ENCODE measurements at regions not wholly inside any gene's neighbourhood (a gene's known extent, or its start where the extent isn't known, plus 50 kb on each side); places are given as distances from the start of the nearest gene placed in this dataset.

DNA sequence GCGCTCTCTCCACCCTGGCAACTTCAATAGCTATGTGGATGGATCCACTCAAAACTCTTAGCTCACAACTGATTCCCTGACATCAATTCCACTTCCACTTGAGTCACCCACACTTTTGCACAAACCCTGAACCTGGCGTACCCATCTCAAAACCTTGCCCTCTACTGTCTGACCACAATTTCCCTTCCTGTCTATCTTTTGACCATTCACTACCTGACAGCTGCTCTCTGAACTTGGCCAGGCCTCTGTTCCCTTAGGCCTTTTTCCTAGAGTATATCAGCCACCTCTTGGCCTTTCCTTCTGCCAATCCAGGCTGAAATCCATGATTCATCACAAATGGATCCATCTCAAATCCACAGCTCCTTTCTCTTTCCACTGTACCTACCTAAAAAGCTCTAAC lies 106.0 kb downstream of the RPL27A start:
- ATAC-seq (ENCODE audit: low FRiP score) (no peak), DNase-seq (ENCODE audit: low spot score) (no peak)
- TF ChIP-seq, protein P1, sequence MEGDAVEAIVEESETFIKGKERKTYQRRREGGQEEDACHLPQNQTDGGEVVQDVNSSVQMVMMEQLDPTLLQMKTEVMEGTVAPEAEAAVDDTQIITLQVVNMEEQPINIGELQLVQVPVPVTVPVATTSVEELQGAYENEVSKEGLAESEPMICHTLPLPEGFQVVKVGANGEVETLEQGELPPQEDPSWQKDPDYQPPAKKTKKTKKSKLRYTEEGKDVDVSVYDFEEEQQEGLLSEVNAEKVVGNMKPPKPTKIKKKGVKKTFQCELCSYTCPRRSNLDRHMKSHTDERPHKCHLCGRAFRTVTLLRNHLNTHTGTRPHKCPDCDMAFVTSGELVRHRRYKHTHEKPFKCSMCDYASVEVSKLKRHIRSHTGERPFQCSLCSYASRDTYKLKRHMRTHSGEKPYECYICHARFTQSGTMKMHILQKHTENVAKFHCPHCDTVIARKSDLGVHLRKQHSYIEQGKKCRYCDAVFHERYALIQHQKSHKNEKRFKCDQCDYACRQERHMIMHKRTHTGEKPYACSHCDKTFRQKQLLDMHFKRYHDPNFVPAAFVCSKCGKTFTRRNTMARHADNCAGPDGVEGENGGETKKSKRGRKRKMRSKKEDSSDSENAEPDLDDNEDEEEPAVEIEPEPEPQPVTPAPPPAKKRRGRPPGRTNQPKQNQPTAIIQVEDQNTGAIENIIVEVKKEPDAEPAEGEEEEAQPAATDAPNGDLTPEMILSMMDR (IDR thresholded peaks at IDR 0.05) = no peak

DNA sequence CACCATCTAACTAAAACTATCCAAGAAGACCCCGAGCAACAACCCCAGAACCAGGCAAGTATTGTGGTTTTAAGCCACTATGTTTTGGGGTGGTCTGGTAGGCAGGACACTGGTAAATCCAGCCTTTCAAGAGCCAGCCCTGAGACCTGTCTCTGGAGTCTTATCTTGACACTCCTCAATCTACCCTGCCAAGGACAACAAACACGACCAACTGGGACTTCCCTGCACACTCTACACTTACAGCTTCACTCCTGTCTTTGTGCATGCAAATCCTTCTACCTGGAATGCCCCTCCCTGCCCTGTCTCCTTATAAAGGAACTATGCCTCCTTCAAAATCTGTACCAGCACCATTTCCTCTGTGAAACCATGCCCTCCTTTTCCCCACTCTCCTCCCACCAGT lies 107.3 kb downstream of the RPL27A start:
- no peak for ATAC-seq (ENCODE audit: low FRiP score)
- TF ChIP-seq, protein P1 (IDR thresholded peaks at IDR 0.05) = no peak
- no peak for DNase-seq (ENCODE audit: low spot score)

DNA sequence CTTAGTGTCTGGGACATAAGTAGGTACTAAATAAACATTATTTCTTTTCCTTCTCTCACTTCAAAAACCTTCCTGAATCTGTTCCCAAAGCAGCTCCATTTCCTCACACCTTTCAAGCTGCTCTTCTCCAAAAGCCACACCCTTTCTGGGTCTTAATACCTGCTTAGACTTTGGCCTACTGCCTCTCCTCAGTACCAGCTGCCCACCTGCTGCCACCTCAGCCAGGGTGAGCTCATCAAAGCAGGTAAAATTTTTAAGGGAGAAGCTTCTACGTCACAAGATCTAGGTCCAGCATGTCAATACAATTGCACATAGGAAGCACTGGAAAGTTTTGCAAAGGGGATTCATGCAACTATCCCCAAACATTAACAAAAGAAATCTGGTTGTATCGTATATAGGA lies 108.4 kb downstream of the RPL27A start:
- no peak for DNase-seq (ENCODE audit: low spot score)
- TF ChIP-seq, protein P1 (IDR thresholded peaks at IDR 0.05) = no peak
- ATAC-seq (ENCODE audit: low FRiP score) = no peak

DNA sequence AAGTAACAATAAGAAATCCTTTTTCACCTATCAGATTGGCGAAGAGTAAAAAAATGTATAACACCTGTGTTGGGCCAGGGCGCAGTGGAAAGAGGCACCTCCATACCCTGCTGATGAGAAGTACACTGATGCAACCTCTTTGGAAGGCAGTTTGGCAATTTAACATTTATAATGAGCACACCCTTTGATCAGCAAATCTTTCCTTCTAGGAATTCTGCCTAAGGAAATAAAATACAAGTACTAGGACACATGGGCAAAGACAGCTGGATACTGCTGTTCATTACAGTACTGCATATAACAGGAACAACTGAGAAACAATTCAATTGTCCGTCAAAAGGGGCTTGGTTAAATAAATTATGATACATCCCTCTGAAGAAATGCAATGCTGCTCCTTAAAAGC lies 110.1 kb downstream of the RPL27A start:
- TF ChIP-seq, protein P1 (IDR thresholded peaks at IDR 0.05) = no peak
- DNase-seq (ENCODE audit: low spot score) (no peak), ATAC-seq (ENCODE audit: low FRiP score) (no peak)

DNA sequence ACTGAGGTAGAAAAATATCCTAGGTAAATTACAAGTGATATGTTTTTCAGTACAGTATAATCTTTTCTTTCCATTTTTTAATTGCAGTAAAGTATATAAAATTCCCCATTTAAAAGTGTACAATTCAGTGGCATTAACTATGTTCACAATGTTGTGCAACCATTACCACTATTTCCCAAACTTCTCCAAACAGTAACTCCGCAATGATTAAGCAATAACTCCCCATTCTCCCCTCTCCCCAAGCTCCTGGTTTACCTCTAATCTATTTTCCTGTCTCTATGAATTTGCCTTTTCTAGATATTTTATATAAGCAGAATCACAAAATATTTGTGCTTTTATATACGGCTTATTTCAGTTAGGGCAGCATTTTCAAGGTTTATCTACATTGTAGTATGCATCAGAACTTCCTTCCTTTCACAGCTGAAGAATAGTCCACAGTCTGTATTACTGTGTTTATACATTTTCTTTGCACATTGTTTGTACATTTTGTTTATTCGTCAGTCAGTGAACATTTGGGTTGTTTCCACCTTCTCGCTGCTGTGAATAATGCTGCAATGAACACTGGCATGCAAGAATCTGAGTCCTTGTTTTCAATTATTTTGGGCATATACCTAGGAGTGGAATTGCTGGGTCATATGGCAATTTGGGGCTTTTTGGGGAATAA lies 110.7 kb downstream of the RPL27A start:
- no peak for ATAC-seq (ENCODE audit: low FRiP score)
- DNase-seq (ENCODE audit: low spot score) = no peak
- TF ChIP-seq, protein P1 (IDR thresholded peaks at IDR 0.05) = no peak

DNA sequence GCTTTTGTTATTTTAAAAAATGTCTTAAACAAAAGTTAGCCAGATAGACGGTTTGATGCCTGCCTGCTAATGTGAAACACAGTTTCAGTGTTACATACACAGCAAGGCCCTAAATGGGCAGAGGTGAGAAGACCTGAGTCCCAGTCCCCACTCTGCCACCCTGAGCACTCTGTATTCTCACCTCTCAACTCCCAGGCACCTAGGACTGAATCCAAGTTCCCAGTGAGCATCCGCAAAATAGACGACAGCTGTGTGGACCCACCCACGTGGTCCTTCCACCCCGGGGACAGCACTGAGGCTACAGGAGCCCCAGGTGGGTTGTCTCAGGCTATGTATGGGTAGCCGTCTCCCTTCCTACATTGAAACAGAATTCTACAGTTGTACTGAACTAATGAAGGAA lies 111.5 kb downstream of the RPL27A start:
- DNase-seq (ENCODE audit: low spot score) (no peak), ATAC-seq (ENCODE audit: low FRiP score) (no peak)
- TF ChIP-seq, protein P1 (IDR thresholded peaks at IDR 0.05) = no peak

DNA sequence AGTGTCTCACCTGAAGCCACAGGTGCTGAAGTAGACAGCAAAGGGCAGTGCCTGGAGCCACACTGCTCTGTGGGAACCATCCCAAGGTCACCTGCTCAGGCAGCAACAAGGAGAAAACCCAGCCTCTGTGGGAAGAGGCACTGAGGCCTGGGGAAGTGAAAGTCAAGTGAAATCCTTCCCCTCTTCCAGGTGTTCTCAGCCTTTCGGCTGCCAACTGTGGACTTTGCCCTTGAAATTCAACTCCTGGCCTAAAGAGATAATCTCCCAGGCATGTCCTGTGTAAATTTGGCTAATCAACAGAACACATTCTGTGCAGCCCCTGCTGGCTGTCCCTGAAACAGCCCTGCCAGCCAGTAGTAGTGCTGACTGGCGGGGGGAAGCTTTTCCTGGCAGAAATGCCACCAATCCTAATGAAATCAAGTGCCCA lies 112.1 kb downstream of the RPL27A start:
- DNase-seq (ENCODE audit: low spot score) = no peak
- ATAC-seq (ENCODE audit: low FRiP score) = no peak
- TF ChIP-seq, protein P1 (IDR thresholded peaks at IDR 0.05) = no peak

All from omental fat pad (tissue), 3 donors.